ENCODE measurements at regions not wholly inside any gene's neighbourhood (a gene's known extent, or its start where the extent isn't known, plus 50 kb on each side); places are given as distances from the start of the nearest gene placed in this dataset.

- H3K36me3 ChIP-seq (replicated peaks), result no peaks in the 10 kb centered on the region
- H3K4me3 ChIP-seq (ENCODE audit: low read depth, low read length), result no peak overlapping the region
- no peak overlapping the region for H3K27ac ChIP-seq
- no peak for DNase-seq
- TF ChIP-seq, protein P1, sequence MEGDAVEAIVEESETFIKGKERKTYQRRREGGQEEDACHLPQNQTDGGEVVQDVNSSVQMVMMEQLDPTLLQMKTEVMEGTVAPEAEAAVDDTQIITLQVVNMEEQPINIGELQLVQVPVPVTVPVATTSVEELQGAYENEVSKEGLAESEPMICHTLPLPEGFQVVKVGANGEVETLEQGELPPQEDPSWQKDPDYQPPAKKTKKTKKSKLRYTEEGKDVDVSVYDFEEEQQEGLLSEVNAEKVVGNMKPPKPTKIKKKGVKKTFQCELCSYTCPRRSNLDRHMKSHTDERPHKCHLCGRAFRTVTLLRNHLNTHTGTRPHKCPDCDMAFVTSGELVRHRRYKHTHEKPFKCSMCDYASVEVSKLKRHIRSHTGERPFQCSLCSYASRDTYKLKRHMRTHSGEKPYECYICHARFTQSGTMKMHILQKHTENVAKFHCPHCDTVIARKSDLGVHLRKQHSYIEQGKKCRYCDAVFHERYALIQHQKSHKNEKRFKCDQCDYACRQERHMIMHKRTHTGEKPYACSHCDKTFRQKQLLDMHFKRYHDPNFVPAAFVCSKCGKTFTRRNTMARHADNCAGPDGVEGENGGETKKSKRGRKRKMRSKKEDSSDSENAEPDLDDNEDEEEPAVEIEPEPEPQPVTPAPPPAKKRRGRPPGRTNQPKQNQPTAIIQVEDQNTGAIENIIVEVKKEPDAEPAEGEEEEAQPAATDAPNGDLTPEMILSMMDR (IDR thresholded peaks at IDR 0.05; ENCODE audit: low read depth, low read length, missing control alignments), result no peak
- no peaks in the 10 kb centered on the region for H3K27me3 ChIP-seq (replicated peaks)
- in situ Hi-C loops (cut with HindIII; ENCODE audit: low pct_ligation_motif_present, low sequenced_read_pairs), result no loop called here
These were observed 106.4 kb upstream of the COL5A1 start for GRCh38 chr9:134535171-134535570.

DNA sequence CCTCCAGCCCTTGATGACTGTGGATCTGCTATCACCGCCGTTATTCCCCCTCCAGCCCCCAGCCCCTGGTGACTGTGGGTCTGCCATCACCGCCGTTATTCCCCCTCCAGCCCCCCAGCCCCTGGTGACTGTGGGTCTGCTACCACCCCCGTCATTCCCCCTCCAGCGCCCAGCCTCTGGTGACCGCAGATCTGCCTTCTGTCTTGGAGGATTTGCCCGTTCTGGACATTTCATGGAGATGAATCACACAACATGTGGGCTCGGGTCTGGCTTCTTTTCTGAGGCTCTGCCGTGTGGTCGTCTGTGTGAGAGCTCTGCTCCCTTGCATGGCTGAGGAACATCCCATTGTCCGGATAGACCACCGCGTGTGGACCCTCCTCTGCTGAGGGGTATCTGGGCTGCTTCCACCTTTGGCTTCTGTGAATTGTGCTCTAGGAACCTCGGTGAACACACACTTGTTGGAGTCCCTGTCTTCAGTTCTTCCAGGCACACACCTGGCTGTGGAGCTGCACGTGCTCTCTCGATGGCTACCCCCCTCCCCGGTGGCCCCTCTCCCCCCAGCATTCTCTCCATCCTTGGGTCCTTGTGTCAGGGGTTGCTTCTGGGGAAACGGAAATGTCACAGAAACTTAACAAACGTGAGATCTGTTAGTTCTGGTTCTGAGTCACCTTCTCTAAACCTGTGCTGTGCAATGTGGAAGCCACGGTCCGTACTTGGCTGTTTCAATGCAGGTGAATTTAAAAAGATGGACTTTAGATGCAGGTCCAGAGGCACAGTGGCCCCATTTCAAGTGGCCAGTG lies 105.3 kb upstream of the COL5A1 start:
- no peaks in the 10 kb centered on the region for H3K36me3 ChIP-seq (replicated peaks)
- no peak overlapping the region for H3K4me3 ChIP-seq (ENCODE audit: low read depth, low read length)
- peak; percentile 81 for DNase-seq
- TF ChIP-seq, protein P1 (IDR thresholded peaks at IDR 0.05; ENCODE audit: low read depth, low read length, missing control alignments), result no peak
- in situ Hi-C loops (cut with HindIII; ENCODE audit: low pct_ligation_motif_present, low sequenced_read_pairs), result no loop called here
- no peaks in the 10 kb centered on the region for H3K27me3 ChIP-seq (replicated peaks)
- no peak overlapping the region for H3K27ac ChIP-seq

DNA sequence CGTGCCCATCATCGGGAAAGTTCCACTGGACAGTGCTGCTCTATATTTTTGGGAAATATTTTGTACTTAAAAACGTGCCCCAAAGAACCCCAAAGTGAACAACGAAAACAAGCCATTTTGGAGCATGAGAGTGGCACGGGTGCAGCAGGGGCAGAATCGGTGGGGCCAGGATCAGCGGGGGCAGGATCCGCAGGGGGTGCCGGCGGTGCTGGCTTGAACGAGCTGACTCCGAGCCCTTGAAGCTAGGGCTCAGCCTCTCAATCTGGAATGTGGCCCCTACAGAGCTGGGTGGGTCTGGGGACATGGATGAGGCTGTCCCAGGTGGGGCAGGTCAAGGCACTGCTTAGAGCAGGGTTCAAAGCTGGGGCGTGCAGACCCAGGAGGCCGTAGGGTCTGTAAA lies 104.7 kb upstream of the COL5A1 start:
- H3K36me3 ChIP-seq (replicated peaks), result no peaks in the 10 kb centered on the region
- H3K4me3 ChIP-seq (ENCODE audit: low read depth, low read length), result no peak overlapping the region
- DNase-seq, result no peak
- TF ChIP-seq, protein P1 (IDR thresholded peaks at IDR 0.05; ENCODE audit: low read depth, low read length, missing control alignments), result no peak
- in situ Hi-C loops (cut with HindIII; ENCODE audit: low pct_ligation_motif_present, low sequenced_read_pairs), result no loop called here
- no peaks in the 10 kb centered on the region for H3K27me3 ChIP-seq (replicated peaks)
- H3K27ac ChIP-seq, result no peak overlapping the region

DNA sequence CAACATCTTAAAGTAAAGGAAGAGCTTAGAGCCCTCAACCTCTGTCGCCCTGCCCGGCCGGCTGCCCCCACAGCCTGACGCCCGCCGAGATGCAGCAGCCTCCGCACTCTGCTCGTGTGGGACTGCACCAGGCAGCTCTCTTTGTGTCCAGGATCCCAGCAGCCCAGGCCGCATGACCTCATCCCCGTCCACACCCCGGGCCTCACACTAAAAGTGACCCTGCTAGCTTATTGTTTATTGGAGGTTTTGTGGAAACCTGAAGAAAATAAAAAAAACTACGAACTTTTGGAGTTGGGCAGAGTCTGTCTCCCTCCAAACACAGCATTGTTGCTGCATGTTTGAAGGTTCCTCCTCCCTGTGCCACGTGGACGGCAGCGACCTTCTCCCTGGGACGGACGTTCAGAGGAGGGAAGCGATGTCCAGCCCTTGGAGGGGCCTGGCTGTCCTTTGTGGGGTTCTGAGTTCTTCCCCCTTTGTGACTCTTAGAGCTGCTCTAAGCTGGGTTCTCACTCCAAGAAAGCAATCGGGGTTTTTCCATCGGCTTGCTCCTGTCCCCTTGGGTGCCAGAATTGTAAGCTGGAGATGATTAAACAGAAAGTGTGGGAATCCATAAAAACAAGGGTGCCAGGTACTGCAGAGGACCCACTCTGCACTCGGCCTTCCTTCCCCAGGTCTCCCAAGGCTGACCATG lies 103.5 kb upstream of the COL5A1 start:
- H3K27ac ChIP-seq, result no peak overlapping the region
- no peaks in the 10 kb centered on the region for H3K27me3 ChIP-seq (replicated peaks)
- H3K36me3 ChIP-seq (replicated peaks), result no peaks in the 10 kb centered on the region
- in situ Hi-C loops (cut with HindIII; ENCODE audit: low pct_ligation_motif_present, low sequenced_read_pairs), result no loop called here
- DNase-seq, result no peak
- TF ChIP-seq, protein P1 (IDR thresholded peaks at IDR 0.05; ENCODE audit: low read depth, low read length, missing control alignments), result no peak
- H3K4me3 ChIP-seq (ENCODE audit: low read depth, low read length), result no peak overlapping the region

DNA sequence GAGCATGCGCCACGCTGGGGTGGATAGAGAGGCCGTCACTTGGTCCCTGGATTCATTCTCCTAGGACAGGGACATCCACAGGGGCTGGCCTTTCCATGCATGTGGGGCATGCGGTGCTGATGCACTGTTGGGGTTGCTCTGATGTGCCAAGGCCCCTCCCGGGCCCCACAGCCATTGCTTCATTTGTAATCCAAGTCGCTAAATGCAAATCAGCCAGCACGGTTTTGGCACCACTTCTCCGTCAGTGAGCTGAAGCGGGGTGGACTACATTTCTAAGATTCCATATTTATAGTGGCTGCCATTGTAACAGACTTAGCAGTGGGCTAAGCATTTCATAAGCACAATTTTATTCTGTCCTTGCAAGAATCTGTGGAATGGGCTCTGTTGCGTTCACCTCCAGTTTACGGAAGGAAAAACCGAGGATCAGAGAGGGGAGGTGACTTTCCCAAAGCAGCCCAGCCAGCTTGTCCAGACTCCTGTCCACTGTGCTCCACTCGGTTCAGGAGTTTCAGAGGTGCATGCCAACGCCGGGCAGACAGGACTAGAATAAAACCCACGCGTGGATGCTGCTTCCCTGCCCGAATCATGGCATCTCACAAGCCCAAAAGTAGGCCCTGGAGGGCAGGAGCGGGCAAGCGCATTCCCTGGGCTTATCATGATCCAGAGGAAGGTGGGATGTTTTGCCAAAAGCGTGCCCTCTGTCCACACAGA lies 102.6 kb upstream of the COL5A1 start:
- no peak for DNase-seq
- in situ Hi-C loops (cut with HindIII; ENCODE audit: low pct_ligation_motif_present, low sequenced_read_pairs), result no loop called here
- TF ChIP-seq, protein P1 (IDR thresholded peaks at IDR 0.05; ENCODE audit: low read depth, low read length, missing control alignments), result no peak
- no peak overlapping the region for H3K4me3 ChIP-seq (ENCODE audit: low read depth, low read length)
- no peaks in the 10 kb centered on the region for H3K36me3 ChIP-seq (replicated peaks)
- H3K27me3 ChIP-seq (replicated peaks), result no peaks in the 10 kb centered on the region
- no peak overlapping the region for H3K27ac ChIP-seq

Data from brain microvascular endothelial cell (primary cell).